H9 (cell line): ENCODE measurements at regions not wholly inside any gene's neighbourhood (a gene's known extent, or its start where the extent isn't known, plus 50 kb on each side); places are given as distances from the start of the nearest gene placed in this dataset.

Experiments
- DNase-seq: peaks from one replicate; pipeline ENCODE4 v3.0.0-alpha.2; 2017
- H2AFZ ChIP-seq: one replicate; pipeline ENCODE4 v1.6.1; 2013; ENCODE audit warnings: mild to moderate bottlenecking, low read length, control low read depth, moderate library complexity
- H2AK5ac ChIP-seq: 2 replicates; pipeline ENCODE4 v1.6.1; 2013; ENCODE audit warnings: low read length, control low read depth, mixed read lengths; ENCODE audit not compliant: insufficient read length
- H2BK120ac ChIP-seq: one replicate; pipeline ENCODE4 v1.6.1; 2013; ENCODE audit warnings: low read depth, mild to moderate bottlenecking, low read length, control low read depth, inconsistent platforms; ENCODE audit not compliant: poor library complexity, severe bottlenecking
- H2BK12ac ChIP-seq: 2 replicates; pipeline ENCODE4 v1.6.1; 2013; ENCODE audit warnings: low read length, control low read depth, mixed read lengths, low read depth; ENCODE audit not compliant: insufficient read length
- H2BK15ac ChIP-seq: 2 replicates; pipeline ENCODE4 v1.6.1; 2013; ENCODE audit warnings: low read depth, low read length, control low read depth
- H2BK20ac ChIP-seq: one replicate; pipeline ENCODE4 v1.6.1; 2013; ENCODE audit warnings: low read depth, mild to moderate bottlenecking, low read length, control low read depth, inconsistent platforms; ENCODE audit not compliant: poor library complexity, severe bottlenecking
- H2BK5ac ChIP-seq: 2 replicates; pipeline ENCODE4 v1.6.1; 2013; ENCODE audit warnings: low read length, control low read depth, mixed read lengths; ENCODE audit not compliant: insufficient read length
- H3K14ac ChIP-seq: 2 replicates; pipeline ENCODE4 v1.6.1; 2013; ENCODE audit warnings: low read length, control low read depth; ENCODE audit not compliant: insufficient read depth
- H3K18ac ChIP-seq: 2 replicates; pipeline ENCODE4 v1.6.1; 2013; ENCODE audit warnings: low read depth, mild to moderate bottlenecking, mixed read lengths, low read length, control low read depth; ENCODE audit not compliant: insufficient read length
- H3K23ac ChIP-seq: 2 replicates; pipeline ENCODE4 v1.6.1; 2013; ENCODE audit warnings: low read length, control low read depth, mixed read lengths, low read depth; ENCODE audit not compliant: insufficient read length
- H3K23me2 ChIP-seq: 2 replicates; pipeline ENCODE4 v1.6.1; 2013; ENCODE audit warnings: low read depth, mild to moderate bottlenecking, mixed read lengths, low read length, control low read depth; ENCODE audit not compliant: insufficient read length, poor library complexity, severe bottlenecking
- H3K27ac ChIP-seq: 2 replicates; pipeline ENCODE4 v1.5.1; 2013; ENCODE audit warnings: low read length, control low read depth, mixed read lengths, low read depth; ENCODE audit not compliant: insufficient read length
- H3K27me3 ChIP-seq: 2 replicates; pipeline ENCODE4 v1.6.1; 2013; ENCODE audit warnings: low read length, control low read depth, inconsistent platforms; ENCODE audit not compliant: insufficient read depth
- H3K4ac ChIP-seq: 2 replicates; pipeline ENCODE4 v1.6.1; 2013; ENCODE audit warnings: low read depth, mild to moderate bottlenecking, control low read depth, inconsistent platforms, low read length, moderate library complexity
- H3K4me1 ChIP-seq: 2 replicates; pipeline ENCODE4 v1.6.1; 2013; ENCODE audit warnings: low read length, control low read depth, inconsistent platforms; ENCODE audit not compliant: insufficient read depth
- H3K4me2 ChIP-seq: 2 replicates; pipeline ENCODE4 v1.6.1; 2013; ENCODE audit warnings: low read length, control low read depth, mixed read lengths; ENCODE audit not compliant: insufficient read length, insufficient read depth
- H3K56ac ChIP-seq: 2 replicates; pipeline ENCODE4 v1.6.1; 2013; ENCODE audit warnings: low read depth, mild to moderate bottlenecking, mixed read lengths, low read length, control low read depth; ENCODE audit not compliant: insufficient read length
- H3K79me1 ChIP-seq: 2 replicates; pipeline ENCODE4 v1.6.1; 2013; ENCODE audit warnings: low read depth, mild to moderate bottlenecking, moderate library complexity, low read length, control low read depth, inconsistent platforms; ENCODE audit not compliant: insufficient read depth, poor library complexity, severe bottlenecking
- H3K79me2 ChIP-seq: 2 replicates; pipeline ENCODE4 v1.6.1; 2013; ENCODE audit warnings: low read length, control low read depth, inconsistent platforms; ENCODE audit not compliant: insufficient read depth
- H3K9ac ChIP-seq: 2 replicates; pipeline ENCODE4 v1.6.1; 2013; ENCODE audit warnings: low read length, control low read depth, mixed read lengths; ENCODE audit not compliant: insufficient read length; ENCODE audit errors: extremely low read depth
- H3K9me3 ChIP-seq: one replicate; pipeline ENCODE4 v1.6.1; 2013; ENCODE audit warnings: low read depth, low read length, inconsistent platforms; ENCODE audit not compliant: control insufficient read depth
- H3T11ph ChIP-seq: one replicate; pipeline ENCODE4 v1.6.1; 2013; ENCODE audit warnings: mild to moderate bottlenecking, low read length, control low read depth, inconsistent platforms
- H4K20me1 ChIP-seq: one replicate; pipeline ENCODE4 v1.6.1; 2013; ENCODE audit not compliant: control insufficient read depth, insufficient read length, insufficient read depth
- H4K5ac ChIP-seq: 2 replicates; pipeline ENCODE4 v1.6.1; 2013; ENCODE audit warnings: low read depth, mild to moderate bottlenecking, mixed read lengths, low read length, control low read depth; ENCODE audit not compliant: insufficient read length
- H4K8ac ChIP-seq: replicated peaks from 2 replicates; pipeline ENCODE4 v1.6.1; 2013; ENCODE audit warnings: low read length, control low read depth, mixed read lengths, low read depth; ENCODE audit not compliant: insufficient read length
- H4K91ac ChIP-seq: 2 replicates; pipeline ENCODE4 v1.6.1; 2013; ENCODE audit warnings: low read depth, mild to moderate bottlenecking, moderate library complexity, mixed read lengths, low read length, control low read depth; ENCODE audit not compliant: insufficient read length
- H3K27ac Mint-ChIP-seq, 3 experiments: 2 replicates in 2 of 3; 3 replicates in 1 of 3; pipeline ENCODE4 v1.8.0; 2020 to 2021; ENCODE audit warnings: mixed read lengths in 3 of 3, mild to moderate bottlenecking in 1 of 3, moderate library complexity in 1 of 3
- H3K27me3 Mint-ChIP-seq: 2 replicates; pipeline ENCODE4 v1.8.0; 2021; ENCODE audit warnings: low read depth, mild to moderate bottlenecking, moderate library complexity, mixed read lengths
- H3K36me3 Mint-ChIP-seq, 3 experiments: 2 replicates in 2 of 3; 3 replicates in 1 of 3; pipeline ENCODE4 v1.8.0; 2020 to 2021; ENCODE audit warnings: low read depth in 3 of 3, mixed read lengths in 3 of 3; ENCODE audit not compliant: insufficient read depth in 1 of 3
- H3K4me1 Mint-ChIP-seq, 2 experiments: 2 replicates each; pipeline ENCODE4 v1.8.0; 2020; ENCODE audit warnings: mixed read lengths in 2 of 2
- H3K4me3 Mint-ChIP-seq, 2 experiments: 2 replicates in 1 of 2; 3 replicates in 1 of 2; pipeline ENCODE4 v1.8.0; 2020 to 2021; ENCODE audit warnings: mild to moderate bottlenecking in 2 of 2, mixed read lengths in 2 of 2, moderate library complexity in 1 of 2
- H3K9me3 Mint-ChIP-seq, 2 experiments: 2 replicates in 1 of 2; 3 replicates in 1 of 2; pipeline ENCODE4 v1.8.0; 2020; ENCODE audit warnings: mild to moderate bottlenecking in 2 of 2, mixed read lengths in 2 of 2, moderate library complexity in 1 of 2
- CTCF ChIP-seq: fragments of 200-600 bp; sonication (generic); conservative IDR thresholded peaks from 3 replicates; pipeline ENCODE4 v1.8.0; 2021; ENCODE audit warnings: antibody characterized with exemption, mild to moderate bottlenecking
- WGBS: extraction: QIAGEN DNeasy Blood & Tissue Kit; methylation state at CpG from one replicate; pipeline ENCODE4 v1.1.7; 2013; ENCODE audit warnings: missing lambda C conversion rate, low lambda C conversion rate, mixed read lengths; ENCODE audit not compliant: insufficient read length; ENCODE audit errors: extremely low coverage; 5-methylcytosine and 5-hydroxymethylcytosine counted together

- Histone ChIP-seq H3K18ac (no peak overlapping the region), H2AFZ (no peak overlapping the region), H3T11ph (no peak overlapping the region), H2BK20ac (no peak overlapping the region), H3K9ac (no peak overlapping the region), H2BK120ac (no peak overlapping the region), H3K14ac (no peak overlapping the region), H3K4me1 (peaks cover 2% of the 10 kb centered on the region; the same call in 1 of the 2 replicates), H4K91ac (no peak overlapping the region), H3K23ac (no peak overlapping the region), H3K4ac (no peak overlapping the region), H4K8ac (no peak overlapping the region), H2AK5ac (no peak overlapping the region), H2BK5ac (no peak overlapping the region), H3K9me3 (no peaks in the 10 kb centered on the region), H3K27me3 (no peaks in the 10 kb centered on the region), H3K23me2 (no peaks in the 10 kb centered on the region), H3K4me2 (no peak overlapping the region), H4K5ac (no peak overlapping the region), H3K56ac (no peak overlapping the region), H3K79me1 (no peaks in the 10 kb centered on the region), H3K79me2 (no peaks in the 10 kb centered on the region), H2BK15ac (no peak overlapping the region), H4K20me1 (no peaks in the 10 kb centered on the region), H2BK12ac (no peak overlapping the region), H3K27ac (no peak overlapping the region)
- H3K9me3 Mint-ChIP-seq, result peaks cover 0 to 4% of the 10 kb centered on the region in 2 experiments; a peak in 2 of 5 replicates
- peaks cover 0 to 2% (median under 1%) of the 10 kb centered on the region in 3 experiments; a peak in 2 of 7 replicates for H3K36me3 Mint-ChIP-seq
- H3K27me3 Mint-ChIP-seq, result peaks cover 40% of the 10 kb centered on the region
- H3K4me1 Mint-ChIP-seq, result peaks cover 6 to 16% of the 10 kb centered on the region in 2 experiments
- no peak overlapping the region for H3K27ac Mint-ChIP-seq
- TF ChIP-seq CTCF, result no peak
- DNase-seq, result no peak
- no CpG with 5 or more reads among the region's 3 CpGs for WGBS
- no peak overlapping the region for H3K4me3 Mint-ChIP-seq
Measured at GRCh38 chr5:120199559-120199958, 264.5 kb upstream of the PRR16 start.
